Activated T-cell treated with anti-CD3 and anti-CD28 coated beads for 24 hours (primary cell): ENCODE measurements at regions not wholly inside any gene's neighbourhood (a gene's known extent, or its start where the extent isn't known, plus 50 kb on each side); places are given as distances from the start of the nearest gene placed in this dataset.
"Not testable (repeated sequence)": the region's sequence is repeated elsewhere in the genome, so short reads cannot be mapped to it uniquely, and the experiment has no call there.

ENCODE experiments used
- DNase-seq: peaks from one replicate; pipeline ENCODE4 v3.0.0-alpha.2; 2020; ENCODE audit warnings: low read depth

- DNase-seq: no peak
Observed at GRCh38 chr11:31957674-31958073, 133.2 kb upstream of the RCN1 start.

- no peak for DNase-seq
Observed at GRCh38 chr11:31956310-31956709, 134.6 kb upstream of the RCN1 start.

- no peak for DNase-seq
Observed at GRCh38 chr11:31955838-31956237, 135.0 kb upstream of the RCN1 start.

DNA sequence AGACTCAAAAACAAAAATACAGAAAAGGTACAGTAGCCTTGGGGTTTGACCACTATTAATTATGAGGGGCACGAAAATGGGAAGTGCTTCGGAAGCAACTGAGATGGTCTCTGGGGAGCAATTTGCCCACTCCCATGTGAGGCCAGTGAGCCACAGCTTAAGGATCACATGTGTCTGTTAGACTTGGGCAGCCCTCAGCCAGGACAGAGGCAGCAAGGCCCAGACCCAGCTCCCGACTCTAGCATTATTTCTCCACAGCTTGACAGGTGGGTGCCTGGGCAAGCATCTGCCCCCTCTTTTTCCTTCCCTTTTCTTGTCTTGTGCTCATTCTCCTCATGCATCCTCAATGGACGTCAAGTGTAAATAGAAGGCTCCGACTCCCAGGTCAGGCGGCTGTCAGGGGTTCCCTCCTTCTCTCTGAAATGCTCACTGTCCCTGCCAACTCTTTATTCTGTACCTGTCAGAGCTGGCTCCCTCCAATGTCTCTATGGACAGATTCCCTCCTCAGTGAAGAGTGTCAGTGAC lies 137.0 kb upstream of the RCN1 start:
- DNase-seq: no peak

DNA sequence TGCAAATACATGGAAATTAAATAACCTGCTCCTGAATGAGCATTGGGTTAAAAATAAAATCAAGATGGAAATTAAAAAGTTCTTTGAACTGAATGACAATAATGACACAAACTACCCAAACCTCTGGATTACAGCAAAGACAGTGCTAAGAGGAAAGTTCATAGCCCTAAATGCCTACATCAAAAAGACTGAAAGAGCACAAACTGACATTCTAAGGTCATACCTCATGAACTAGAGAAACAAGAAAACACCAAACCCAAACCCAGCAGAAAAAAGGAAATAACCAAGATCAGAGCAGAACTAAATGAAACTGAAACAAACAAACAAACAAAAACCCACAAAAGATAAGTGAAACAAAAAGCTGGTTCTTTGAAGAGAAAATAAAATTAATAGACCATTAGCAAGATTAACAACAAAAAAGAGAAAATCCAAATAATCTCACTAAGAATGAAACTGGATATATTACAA lies 138.6 kb upstream of the PAX6 start:
- not testable (repeated sequence) for DNase-seq

DNA sequence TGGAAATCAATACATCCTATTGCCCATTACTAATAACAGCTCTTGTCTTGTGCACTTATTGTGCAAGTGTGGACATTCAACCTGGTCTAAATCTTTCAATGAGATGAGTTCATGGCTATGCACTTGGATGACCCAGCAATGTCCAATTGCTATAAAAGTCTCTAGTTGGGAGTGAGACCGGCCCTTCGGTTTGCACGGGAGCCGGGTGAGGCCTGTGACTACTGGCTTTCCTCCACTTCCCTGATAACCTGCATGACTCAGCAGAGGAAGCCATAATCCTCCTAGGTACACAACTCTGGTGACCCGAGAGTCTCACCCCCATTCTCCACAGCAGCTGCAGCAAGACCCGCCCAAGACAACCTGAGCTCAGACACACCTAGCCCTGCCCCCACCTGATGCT lies 135.9 kb upstream of the PAX6 start:
- no peak for DNase-seq

GRCh38 chr11:31943056-31943780 lies 132.1 kb upstream of the PAX6 start:
- no peak for DNase-seq

GRCh38 chr11:31940371-31941037 lies 129.4 kb upstream of the PAX6 start:
- DNase-seq: no peak

DNA sequence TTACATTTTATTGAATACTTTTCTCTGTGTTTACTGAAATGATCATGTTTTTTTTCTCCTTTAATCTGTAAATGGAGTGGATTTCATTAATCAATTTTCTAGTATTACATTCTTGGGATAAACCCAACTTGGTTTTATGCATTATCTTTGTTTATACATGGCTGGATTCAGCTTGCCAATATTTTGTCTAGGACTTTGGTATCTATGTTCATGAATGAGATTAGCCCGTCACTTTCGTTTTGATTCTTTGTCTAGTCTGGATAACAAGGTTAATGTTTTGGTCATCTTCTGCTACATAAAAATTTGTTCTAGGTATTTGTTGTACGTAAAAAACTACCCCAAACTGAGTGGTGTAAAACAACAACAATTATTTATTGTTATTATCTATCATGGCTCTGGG lies 127.9 kb upstream of the PAX6 start:
- DNase-seq: no peak

DNA sequence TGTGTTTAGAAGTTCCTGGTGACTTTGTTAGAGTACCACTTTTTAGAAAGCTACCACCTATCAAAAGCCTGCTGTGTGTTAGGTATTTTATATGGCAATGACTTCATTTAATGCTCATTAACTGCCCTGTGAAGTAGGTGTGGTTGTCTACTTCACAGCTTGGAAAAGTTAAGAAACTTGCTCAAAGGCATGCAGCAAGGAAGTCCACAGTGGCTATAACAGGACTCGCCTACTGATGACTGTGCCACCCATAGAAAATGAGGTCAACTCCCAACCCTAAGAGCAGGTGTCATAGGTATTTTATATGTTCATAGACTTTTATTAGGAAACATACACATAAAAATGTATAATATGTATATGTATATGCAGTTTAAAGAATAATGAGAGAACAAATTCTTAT lies 125.2 kb upstream of the PAX6 start:
- DNase-seq: no peak

- DNase-seq: no peak
Observed at GRCh38 chr11:31932879-31933278, 121.8 kb upstream of the PAX6 start.

DNA sequence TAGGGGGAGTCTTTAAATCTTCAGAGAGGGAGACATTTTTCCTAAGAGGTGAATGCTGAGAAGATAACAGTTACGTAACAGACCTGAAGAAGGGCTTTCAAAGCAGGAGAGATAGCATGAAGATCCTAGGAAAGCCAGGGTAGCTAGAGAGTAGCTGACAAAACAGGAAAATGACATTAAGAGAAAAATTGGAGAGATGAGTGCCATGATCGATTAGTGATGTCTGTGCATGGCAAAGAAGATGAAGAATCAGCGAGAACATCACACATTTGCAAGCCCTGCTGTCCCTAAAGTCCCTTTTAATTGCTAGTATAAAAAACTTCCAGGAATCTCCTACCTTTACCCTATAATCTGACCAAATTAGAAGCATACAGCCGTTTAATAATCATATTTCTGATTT lies 116.9 kb upstream of the PAX6 start:
- no peak for DNase-seq

- no peak for DNase-seq
Observed at GRCh38 chr11:31926816-31927528, 115.8 kb upstream of the PAX6 start.

GRCh38 chr11:31926106-31926505 lies 115.0 kb upstream of the PAX6 start:
- no peak for DNase-seq

- no peak for DNase-seq
Observed at GRCh38 chr11:31922450-31922849, 111.3 kb upstream of the PAX6 start.

GRCh38 chr11:31921081-31921480 lies 110.0 kb upstream of the PAX6 start:
- no peak for DNase-seq

GRCh38 chr11:31919175-31919574 lies 108.1 kb upstream of the PAX6 start:
- DNase-seq: no peak

- DNase-seq: no peak
Observed at GRCh38 chr11:31915867-31916266, 104.7 kb upstream of the PAX6 start.

DNA sequence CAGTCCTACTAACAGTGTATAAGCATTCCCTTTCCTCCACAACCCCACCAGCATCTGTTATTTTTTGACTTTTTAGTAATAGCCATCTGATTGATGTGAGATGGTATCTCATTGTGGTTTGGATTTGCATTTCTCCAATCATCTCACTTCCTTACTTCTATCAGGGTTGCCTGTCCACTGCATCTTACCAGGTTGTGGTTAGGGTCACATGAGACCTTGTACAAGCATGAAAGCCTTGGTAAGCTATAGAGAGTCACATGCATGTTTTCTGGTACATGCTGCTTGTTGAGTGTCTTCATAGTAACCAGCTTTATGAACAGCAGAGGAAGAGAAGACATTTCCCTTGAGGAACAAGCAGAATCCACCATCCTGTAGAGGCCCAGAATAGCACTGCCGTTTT lies 102.9 kb upstream of the PAX6 start:
- no peak for DNase-seq

DNA sequence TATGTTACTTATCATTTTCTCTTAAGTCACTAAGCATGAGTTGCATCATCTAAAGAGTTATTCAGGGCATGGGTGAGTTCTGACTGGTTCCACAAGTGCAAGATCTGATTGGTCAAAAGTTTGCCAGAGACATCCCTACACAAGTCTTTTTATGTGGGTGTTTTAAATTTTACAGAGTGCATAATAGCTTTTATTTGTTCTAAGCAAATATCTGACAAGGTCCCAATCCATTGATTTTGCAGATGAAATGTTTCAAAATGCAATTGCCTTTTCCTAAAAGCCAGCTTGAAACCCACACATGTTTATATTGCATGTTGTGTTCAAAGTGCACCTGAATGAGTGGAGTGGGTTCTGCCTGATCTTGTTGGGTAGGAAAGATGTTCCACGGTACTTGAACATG lies 101.7 kb upstream of the PAX6 start:
- no peak for DNase-seq

DNA sequence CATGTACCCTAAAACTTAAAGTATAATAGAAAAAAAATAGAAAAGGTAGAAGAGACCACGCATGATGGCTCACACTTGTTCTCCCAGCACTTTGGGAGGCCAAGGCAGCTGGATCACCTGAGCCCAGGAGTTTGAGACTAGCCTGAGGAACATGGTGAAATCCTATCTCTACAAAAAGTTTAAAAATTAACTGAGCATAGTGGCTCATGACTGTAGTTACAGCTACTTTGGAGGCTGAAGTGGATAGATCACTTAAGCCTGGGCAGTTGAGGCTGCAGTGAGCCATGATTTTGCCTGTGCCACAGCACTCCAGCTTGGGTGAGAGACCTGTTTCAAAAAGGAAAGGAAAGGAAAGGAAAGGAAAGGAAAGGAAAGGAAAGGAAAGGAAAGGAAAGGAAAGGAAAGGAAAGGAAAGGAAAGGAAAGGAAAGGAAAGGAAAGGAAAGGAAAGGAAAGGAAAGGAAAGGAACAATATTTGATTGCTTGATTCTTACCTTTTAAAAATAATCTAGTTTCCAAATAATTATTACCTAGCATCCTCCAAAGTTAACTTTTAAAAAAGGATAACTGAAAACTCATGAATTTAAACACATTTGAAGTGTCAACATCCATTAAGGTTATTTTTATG lies 99.9 kb upstream of the PAX6 start:
- no peak for DNase-seq
